Suprapubic skin (tissue), 4 donors: ENCODE measurements at regions not wholly inside any gene's neighbourhood (a gene's known extent, or its start where the extent isn't known, plus 50 kb on each side); places are given as distances from the start of the nearest gene placed in this dataset.

ENCODE experiments used
- DNase-seq, 2 donors: peaks; one replicate each; pipeline ENCODE4 v3.0.0-alpha.2; 2019; ENCODE audit warnings: low spot score in 2 of 2
- H3K27ac ChIP-seq: fragments of 200-600 bp; sonication (generic); one replicate; pipeline ENCODE4 v1.5.1; 2019
- H3K27me3 ChIP-seq: fragments of 200-600 bp; sonication (generic); one replicate; pipeline ENCODE4 v1.5.1; 2019
- H3K36me3 ChIP-seq: fragments of 200-600 bp; sonication (generic); one replicate; pipeline ENCODE4 v1.5.1; 2019
- H3K4me1 ChIP-seq: fragments of 200-600 bp; sonication (generic); one replicate; pipeline ENCODE4 v1.5.1; 2019
- H3K4me3 ChIP-seq: fragments of 200-600 bp; sonication (generic); one replicate; pipeline ENCODE4 v1.5.1; 2019; ENCODE audit warnings: mild to moderate bottlenecking
- H3K9me3 ChIP-seq: fragments of 200-600 bp; sonication (generic); one replicate; pipeline ENCODE4 v1.5.1; 2019
- CTCF ChIP-seq, 2 donors: fragments of 200-600 bp in 1 of 2; fragments of 450-650 bp in 1 of 2; sonication (generic) in 1 of 2; IDR thresholded peaks; one replicate each; pipeline ENCODE4 v1.5.1; 2016 to 2019; ENCODE audit warnings: antibody characterized with exemption in 2 of 2, mild to moderate bottlenecking in 1 of 2, moderate library complexity in 1 of 2
- EP300 ChIP-seq: sonication (generic); formaldehyde crosslinking; IDR thresholded peaks from one replicate; pipeline ENCODE4 v1.6.1; 2017; ENCODE audit warnings: antibody characterized with exemption
- POLR2A ChIP-seq, 2 donors: fragments of 450-650 bp; IDR thresholded peaks; one replicate each; pipeline ENCODE4 v1.6.1; 2017; ENCODE audit warnings: antibody characterized with exemption in 2 of 2, mild to moderate bottlenecking in 2 of 2, moderate library complexity in 2 of 2
- POLR2AphosphoS5 ChIP-seq, 3 donors: sonication (generic); formaldehyde crosslinking; IDR thresholded peaks; one replicate each; pipeline ENCODE4 v1.6.1; 2017; ENCODE audit warnings: antibody characterized with exemption in 3 of 3
- WGBS: methylation state at CpG from one replicate; pipeline ENCODE4 v1.1.5; 2018; 5-methylcytosine and 5-hydroxymethylcytosine counted together

GRCh38 chr15:77840991-77841775 lies 208.5 kb upstream of the LINGO1 start:
- Histone ChIP-seq H3K4me3 (no peak overlapping the region), H3K27me3 (peaks cover 58% of the 10 kb centered on the region), H3K27ac (no peak overlapping the region)

GRCh38 chr15:77839970-77840905 lies 207.5 kb upstream of the LINGO1 start:
- peak in 1 of 2 donors; percentile 30 for DNase-seq
- TF ChIP-seq EP300 (no peak), CTCF (IDR thresholded peaks at IDR 0.05) (no peak), POLR2A (IDR thresholded peaks at IDR 0.05) (no peak), POLR2AphosphoS5 (IDR thresholded peaks at IDR 0.05) (no peak)
- H3K36me3 ChIP-seq: no peaks in the 10 kb centered on the region
- no peaks in the 10 kb centered on the region for H3K4me1 ChIP-seq
- H3K9me3 ChIP-seq: no peaks in the 10 kb centered on the region
- H3K4me3 ChIP-seq: no peak overlapping the region
- H3K27me3 ChIP-seq: peaks cover 52% of the 10 kb centered on the region
- 57% methylated on average over 11 of the region's 11 CpGs for WGBS
- H3K27ac ChIP-seq: no peak overlapping the region

More at GRCh38 chr15:77840991-77841775, 208.5 kb upstream of the LINGO1 start:
- H3K36me3 ChIP-seq: no peaks in the 10 kb centered on the region
- WGBS: 65% methylated on average over 11 of the region's 11 CpGs
- H3K9me3 ChIP-seq: no peaks in the 10 kb centered on the region
- TF ChIP-seq POLR2A (IDR thresholded peaks at IDR 0.05): no peak
- no peak for TF ChIP-seq POLR2AphosphoS5 (IDR thresholded peaks at IDR 0.05)
- no peak for TF ChIP-seq CTCF (IDR thresholded peaks at IDR 0.05)
- H3K4me1 ChIP-seq: no peaks in the 10 kb centered on the region
- DNase-seq: peak in 1 of 2 donors; percentile 55

GRCh38 chr15:77839456-77839855 lies 206.7 kb upstream of the LINGO1 start:
- Histone ChIP-seq H3K4me3 (no peak overlapping the region), H3K9me3 (no peaks in the 10 kb centered on the region), H3K27me3 (peaks cover 57% of the 10 kb centered on the region), H3K36me3 (no peaks in the 10 kb centered on the region), H3K4me1 (no peaks in the 10 kb centered on the region), H3K27ac (no peak overlapping the region)
- TF ChIP-seq EP300: no peak
- no peak for TF ChIP-seq POLR2A (IDR thresholded peaks at IDR 0.05)
- no peak for TF ChIP-seq POLR2AphosphoS5 (IDR thresholded peaks at IDR 0.05)
- 92% methylated on average over 8 of the region's 8 CpGs for WGBS
- DNase-seq: peak in 1 of 2 donors; percentile 40

- no peak overlapping the region for H3K27ac ChIP-seq
- no peak overlapping the region for H3K4me3 ChIP-seq
- no peak for TF ChIP-seq POLR2A (IDR thresholded peaks at IDR 0.05)
- peaks cover 57% of the 10 kb centered on the region for H3K27me3 ChIP-seq
- 100% methylated on average over 4 of the region's 4 CpGs for WGBS
- no peaks in the 10 kb centered on the region for H3K9me3 ChIP-seq
- no peaks in the 10 kb centered on the region for H3K4me1 ChIP-seq
- DNase-seq: peak in 1 of 2 donors; percentile 22
- H3K36me3 ChIP-seq: no peaks in the 10 kb centered on the region
These were observed 205.9 kb upstream of the LINGO1 start for GRCh38 chr15:77838595-77838994.

- 86% methylated on average over 9 of the region's 10 CpGs for WGBS
- Histone ChIP-seq H3K9me3 (no peaks in the 10 kb centered on the region), H3K27ac (no peak overlapping the region), H3K4me3 (no peak overlapping the region), H3K4me1 (no peaks in the 10 kb centered on the region), H3K27me3 (peaks cover 57% of the 10 kb centered on the region), H3K36me3 (no peaks in the 10 kb centered on the region)
- TF ChIP-seq CTCF (IDR thresholded peaks at IDR 0.05): no peak
- TF ChIP-seq POLR2A (IDR thresholded peaks at IDR 0.05): no peak
- TF ChIP-seq POLR2AphosphoS5 (IDR thresholded peaks at IDR 0.05): no peak
- no peak for TF ChIP-seq EP300
- peak in 1 of 2 donors; percentile 41 for DNase-seq
These were observed 205.3 kb upstream of the LINGO1 start for GRCh38 chr15:77838061-77838460.

GRCh38 chr15:77837649-77838025 lies 204.9 kb upstream of the LINGO1 start:
- no peak for TF ChIP-seq CTCF (IDR thresholded peaks at IDR 0.05)
- no peak for TF ChIP-seq POLR2A (IDR thresholded peaks at IDR 0.05)
- no peak for TF ChIP-seq POLR2AphosphoS5 (IDR thresholded peaks at IDR 0.05)
- TF ChIP-seq EP300: no peak
- H3K27me3 ChIP-seq: peaks cover 55% of the 10 kb centered on the region
- DNase-seq: peak in 1 of 2 donors; percentile 28
- no peak overlapping the region for H3K27ac ChIP-seq
- no peaks in the 10 kb centered on the region for H3K36me3 ChIP-seq
- no peaks in the 10 kb centered on the region for H3K4me1 ChIP-seq
- no peaks in the 10 kb centered on the region for H3K9me3 ChIP-seq
- WGBS: 77% methylated on average over 5 of the region's 6 CpGs
- no peak overlapping the region for H3K4me3 ChIP-seq
